ENCODE measurements at regions not wholly inside any gene's neighbourhood (a gene's known extent, or its start where the extent isn't known, plus 50 kb on each side); places are given as distances from the start of the nearest gene placed in this dataset.

GRCh38 chr2:129193961-129194360 lies 785.5 kb upstream of the RAB6C start:
- TF ChIP-seq CTCF (IDR thresholded peaks at IDR 0.05; ENCODE audit: low read depth, low read length) (no peak), EZH2phosphoT487 (IDR thresholded peaks at IDR 0.05; ENCODE audit: low read depth) (no peak)
